ENCODE measurements at regions not wholly inside any gene's neighbourhood (a gene's known extent, or its start where the extent isn't known, plus 50 kb on each side); places are given as distances from the start of the nearest gene placed in this dataset.

DNA sequence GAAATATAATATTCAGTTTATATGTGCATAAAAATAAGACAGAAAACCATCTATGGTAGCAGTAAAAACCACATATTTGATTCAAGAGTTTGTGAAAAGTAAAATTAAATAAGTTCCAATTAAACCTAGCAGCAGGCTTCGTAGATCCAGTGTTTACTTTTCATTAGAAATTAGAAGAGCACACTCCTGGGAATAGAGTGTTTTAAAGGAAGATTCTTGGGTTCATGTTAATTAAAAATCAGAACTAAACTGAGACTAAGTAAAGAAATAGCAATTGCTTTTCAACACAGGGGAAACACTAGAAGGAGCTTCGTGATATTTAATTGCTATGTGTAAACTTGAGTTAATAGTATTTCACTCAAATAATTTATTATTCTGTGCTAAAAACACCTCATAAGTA lies 1097.8 kb upstream of the CDH18 start:
- TF ChIP-seq, protein P1, sequence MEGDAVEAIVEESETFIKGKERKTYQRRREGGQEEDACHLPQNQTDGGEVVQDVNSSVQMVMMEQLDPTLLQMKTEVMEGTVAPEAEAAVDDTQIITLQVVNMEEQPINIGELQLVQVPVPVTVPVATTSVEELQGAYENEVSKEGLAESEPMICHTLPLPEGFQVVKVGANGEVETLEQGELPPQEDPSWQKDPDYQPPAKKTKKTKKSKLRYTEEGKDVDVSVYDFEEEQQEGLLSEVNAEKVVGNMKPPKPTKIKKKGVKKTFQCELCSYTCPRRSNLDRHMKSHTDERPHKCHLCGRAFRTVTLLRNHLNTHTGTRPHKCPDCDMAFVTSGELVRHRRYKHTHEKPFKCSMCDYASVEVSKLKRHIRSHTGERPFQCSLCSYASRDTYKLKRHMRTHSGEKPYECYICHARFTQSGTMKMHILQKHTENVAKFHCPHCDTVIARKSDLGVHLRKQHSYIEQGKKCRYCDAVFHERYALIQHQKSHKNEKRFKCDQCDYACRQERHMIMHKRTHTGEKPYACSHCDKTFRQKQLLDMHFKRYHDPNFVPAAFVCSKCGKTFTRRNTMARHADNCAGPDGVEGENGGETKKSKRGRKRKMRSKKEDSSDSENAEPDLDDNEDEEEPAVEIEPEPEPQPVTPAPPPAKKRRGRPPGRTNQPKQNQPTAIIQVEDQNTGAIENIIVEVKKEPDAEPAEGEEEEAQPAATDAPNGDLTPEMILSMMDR (IDR thresholded peaks at IDR 0.05; ENCODE audit: unreplicated experiment), result no peak
- Mint-ChIP-seq H3K9me3 (ENCODE audit: low read depth) (peaks cover 23% of the 10 kb centered on the region), H3K4me3 (ENCODE audit: low read depth) (no peak overlapping the region)

DNA sequence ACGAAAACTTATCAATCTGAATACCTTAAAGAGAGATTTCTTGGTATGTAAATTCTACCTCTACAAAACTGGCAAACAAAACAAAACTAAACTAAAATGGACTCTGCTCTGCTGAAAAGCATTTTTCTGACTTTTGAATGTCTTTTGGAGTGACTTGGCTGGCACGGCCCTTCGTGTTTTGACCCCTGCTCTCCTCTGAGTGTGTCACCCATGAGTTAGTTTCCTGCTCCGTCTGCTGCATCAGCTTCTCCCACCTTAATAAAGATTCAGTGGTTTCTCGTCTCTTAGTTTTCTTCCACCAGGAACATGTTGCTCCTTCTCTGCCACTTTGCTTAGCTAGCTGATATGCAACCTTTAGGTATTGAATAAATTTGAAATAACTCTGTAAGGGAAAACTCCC lies 1084.0 kb upstream of the CDH18 start:
- Mint-ChIP-seq H3K27me3 (no peaks in the 10 kb centered on the region), H3K9me3 (ENCODE audit: low read depth) (no peaks in the 10 kb centered on the region), H3K36me3 (ENCODE audit: insufficient read depth) (no peaks in the 10 kb centered on the region), H3K4me3 (ENCODE audit: low read depth) (no peak overlapping the region), H3K4me1 (ENCODE audit: low read depth) (no peaks in the 10 kb centered on the region), H3K27ac (no peak overlapping the region)
- TF ChIP-seq, protein P1 (IDR thresholded peaks at IDR 0.05; ENCODE audit: unreplicated experiment), result no peak
- no peak for DNase-seq (ENCODE audit: low spot score, unreplicated experiment)

More for the DNA sequence above, 1097.8 kb upstream of the CDH18 start:
- Mint-ChIP-seq H3K27me3 (no peaks in the 10 kb centered on the region), H3K4me1 (ENCODE audit: low read depth) (no peaks in the 10 kb centered on the region), H3K36me3 (ENCODE audit: insufficient read depth) (no peaks in the 10 kb centered on the region), H3K27ac (no peak overlapping the region)
- DNase-seq (ENCODE audit: low spot score, unreplicated experiment), result no peak

DNA sequence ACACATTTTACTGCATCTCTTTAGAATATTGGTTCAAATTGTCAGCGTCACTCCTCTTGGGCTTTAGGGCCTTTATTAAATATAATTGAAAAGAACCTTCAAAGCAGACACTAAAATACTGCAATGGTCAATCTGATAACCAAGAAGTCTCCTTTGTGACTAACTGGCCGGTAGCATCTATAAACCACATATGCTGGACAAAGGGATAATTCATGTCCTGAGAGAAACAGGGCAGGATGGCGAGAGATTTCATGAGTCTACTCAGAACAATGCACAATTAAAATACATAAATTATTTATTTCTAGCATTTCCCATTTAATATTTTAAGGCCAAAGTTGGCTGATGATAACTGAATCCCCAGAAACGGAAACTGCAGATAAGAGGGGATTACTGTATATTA lies 1083.4 kb upstream of the CDH18 start:
- H3K9me3 Mint-ChIP-seq (ENCODE audit: low read depth), result no peaks in the 10 kb centered on the region
- H3K27ac Mint-ChIP-seq, result no peak overlapping the region
- TF ChIP-seq, protein P1 (IDR thresholded peaks at IDR 0.05; ENCODE audit: unreplicated experiment), result no peak
- no peaks in the 10 kb centered on the region for H3K27me3 Mint-ChIP-seq
- H3K4me3 Mint-ChIP-seq (ENCODE audit: low read depth), result no peak overlapping the region
- no peaks in the 10 kb centered on the region for H3K36me3 Mint-ChIP-seq (ENCODE audit: insufficient read depth)
- H3K4me1 Mint-ChIP-seq (ENCODE audit: low read depth), result no peaks in the 10 kb centered on the region
- DNase-seq (ENCODE audit: low spot score, unreplicated experiment), result no peak

- Mint-ChIP-seq H3K4me1 (ENCODE audit: low read depth) (no peaks in the 10 kb centered on the region), H3K27me3 (no peaks in the 10 kb centered on the region), H3K27ac (no peak overlapping the region), H3K36me3 (ENCODE audit: insufficient read depth) (no peaks in the 10 kb centered on the region), H3K9me3 (ENCODE audit: low read depth) (no peaks in the 10 kb centered on the region), H3K4me3 (ENCODE audit: low read depth) (no peak overlapping the region)
- DNase-seq (ENCODE audit: low spot score, unreplicated experiment), result no peak
- TF ChIP-seq, protein P1 (IDR thresholded peaks at IDR 0.05; ENCODE audit: unreplicated experiment), result no peak
Measured at GRCh38 chr5:21070858-21071257, 1082.9 kb upstream of the CDH18 start.

DNA sequence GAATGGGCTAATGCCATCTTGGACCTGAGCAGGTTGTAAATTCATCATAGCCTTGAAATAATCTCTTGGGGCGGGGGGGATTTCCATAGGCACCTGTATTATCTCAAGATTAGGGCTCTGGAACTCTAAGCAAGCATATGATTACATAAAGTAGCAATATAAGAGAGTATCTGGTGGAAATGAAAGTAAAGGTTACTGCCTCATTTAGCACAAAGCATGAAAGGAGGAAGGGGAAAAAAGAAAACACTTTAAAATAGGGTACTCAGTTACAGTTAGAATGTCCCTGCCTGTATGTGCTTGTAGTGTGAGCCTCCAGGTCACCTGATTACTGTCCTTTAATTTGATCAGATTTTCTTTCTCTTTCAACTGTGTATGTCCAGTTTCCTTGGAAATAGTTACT lies 1079.7 kb upstream of the CDH18 start:
- H3K9me3 Mint-ChIP-seq (ENCODE audit: low read depth), result peaks cover 14% of the 10 kb centered on the region
- TF ChIP-seq, protein P1 (IDR thresholded peaks at IDR 0.05; ENCODE audit: unreplicated experiment), result no peak
- no peaks in the 10 kb centered on the region for H3K27me3 Mint-ChIP-seq
- H3K4me3 Mint-ChIP-seq (ENCODE audit: low read depth), result no peak overlapping the region
- no peaks in the 10 kb centered on the region for H3K4me1 Mint-ChIP-seq (ENCODE audit: low read depth)
- peaks cover 1% of the 10 kb centered on the region for H3K36me3 Mint-ChIP-seq (ENCODE audit: insufficient read depth)
- DNase-seq (ENCODE audit: low spot score, unreplicated experiment), result no peak
- no peak overlapping the region for H3K27ac Mint-ChIP-seq

Data from progenitor cell of endocrine pancreas (in vitro differentiated cells).